ENCODE measurements at regions not wholly inside any gene's neighbourhood (a gene's known extent, or its start where the extent isn't known, plus 50 kb on each side); places are given as distances from the start of the nearest gene placed in this dataset.

DNA sequence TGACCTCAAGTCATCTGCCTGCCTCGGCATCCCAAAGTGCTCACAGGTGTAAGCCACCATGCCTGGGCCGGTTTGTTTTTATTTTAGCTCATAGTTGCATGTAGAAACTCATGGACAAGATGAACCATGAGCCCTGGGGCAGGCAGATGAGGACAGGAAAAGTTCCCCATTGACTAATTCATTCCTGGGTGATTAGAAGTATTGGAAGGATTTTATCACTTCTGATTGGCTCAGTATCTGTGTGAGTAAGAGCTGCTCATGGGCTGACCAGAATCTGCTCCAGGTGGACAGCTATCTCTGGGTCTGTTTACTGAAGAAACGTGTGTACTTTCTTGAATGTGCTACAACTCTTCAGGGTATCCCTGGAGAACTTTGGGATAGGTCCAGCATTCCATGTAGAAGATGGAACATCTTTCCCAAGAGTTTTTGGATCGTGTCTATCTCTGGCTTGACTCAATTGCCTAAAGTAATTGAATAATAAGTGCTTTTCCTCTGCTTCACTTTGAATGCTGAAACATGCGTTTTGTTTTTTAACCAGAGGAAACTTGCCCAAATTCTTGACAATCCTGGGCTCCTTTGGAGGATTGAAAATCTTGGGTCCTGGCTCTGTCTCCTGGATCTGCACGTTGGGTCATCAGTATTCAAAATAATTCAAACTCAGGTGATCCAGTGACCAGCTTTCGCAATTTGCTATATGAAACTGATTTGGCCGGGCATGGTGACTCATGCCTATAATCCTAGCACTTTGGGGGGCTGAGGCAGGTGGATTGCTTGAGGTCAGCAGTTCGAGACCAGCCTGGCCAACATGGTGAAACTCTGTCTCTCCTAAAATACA is 88.6 kb upstream of the DHRSX start:
- Histone ChIP-seq H2AFZ (ENCODE audit: low read depth) (no peak overlapping the region), H3K36me3 (ENCODE audit: insufficient read depth) (no peaks in the 10 kb centered on the region), H3K4me3 (IDR thresholded peaks at IDR 0.05; ENCODE audit: insufficient read depth, low read depth, low read length) (no peak overlapping the region), H3K4me1 (ENCODE audit: low read depth, poor library complexity, severe bottlenecking) (peaks cover 13% of the 10 kb centered on the region), H3K27ac (no peak overlapping the region), H3K79me2 (ENCODE audit: insufficient read depth, low read depth) (no peaks in the 10 kb centered on the region), H3K9ac (no peak overlapping the region), H3K27me3 (ENCODE audit: insufficient read depth, low read depth) (no peaks in the 10 kb centered on the region), H4K20me1 (ENCODE audit: insufficient read depth) (no peaks in the 10 kb centered on the region), H3K4me2 (no peak overlapping the region)
- TF ChIP-seq, protein P1, sequence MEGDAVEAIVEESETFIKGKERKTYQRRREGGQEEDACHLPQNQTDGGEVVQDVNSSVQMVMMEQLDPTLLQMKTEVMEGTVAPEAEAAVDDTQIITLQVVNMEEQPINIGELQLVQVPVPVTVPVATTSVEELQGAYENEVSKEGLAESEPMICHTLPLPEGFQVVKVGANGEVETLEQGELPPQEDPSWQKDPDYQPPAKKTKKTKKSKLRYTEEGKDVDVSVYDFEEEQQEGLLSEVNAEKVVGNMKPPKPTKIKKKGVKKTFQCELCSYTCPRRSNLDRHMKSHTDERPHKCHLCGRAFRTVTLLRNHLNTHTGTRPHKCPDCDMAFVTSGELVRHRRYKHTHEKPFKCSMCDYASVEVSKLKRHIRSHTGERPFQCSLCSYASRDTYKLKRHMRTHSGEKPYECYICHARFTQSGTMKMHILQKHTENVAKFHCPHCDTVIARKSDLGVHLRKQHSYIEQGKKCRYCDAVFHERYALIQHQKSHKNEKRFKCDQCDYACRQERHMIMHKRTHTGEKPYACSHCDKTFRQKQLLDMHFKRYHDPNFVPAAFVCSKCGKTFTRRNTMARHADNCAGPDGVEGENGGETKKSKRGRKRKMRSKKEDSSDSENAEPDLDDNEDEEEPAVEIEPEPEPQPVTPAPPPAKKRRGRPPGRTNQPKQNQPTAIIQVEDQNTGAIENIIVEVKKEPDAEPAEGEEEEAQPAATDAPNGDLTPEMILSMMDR (conservative IDR thresholded peaks at IDR 0.05; ENCODE audit: low read depth, low read length) = no peak

DNA sequence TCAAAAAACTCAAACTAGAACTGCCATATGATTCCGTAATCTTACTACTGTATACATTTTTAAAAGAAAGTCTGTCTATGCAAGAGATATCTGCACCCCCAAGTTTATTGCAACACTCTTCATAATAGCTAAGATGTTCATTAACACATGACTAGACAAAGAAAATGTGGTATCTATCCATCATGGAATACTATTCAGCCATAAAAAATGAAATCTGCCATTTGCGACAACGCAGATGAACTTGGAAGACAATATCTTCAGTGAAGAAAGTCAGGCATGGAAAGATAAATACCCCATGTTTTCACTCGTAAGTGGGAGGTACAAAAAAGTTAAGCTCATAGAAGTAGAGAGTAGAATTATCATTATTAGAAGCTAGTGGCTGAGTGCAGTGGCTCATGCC is 87.3 kb upstream of the DHRSX start:
- no peak overlapping the region for H3K9ac ChIP-seq

DNA sequence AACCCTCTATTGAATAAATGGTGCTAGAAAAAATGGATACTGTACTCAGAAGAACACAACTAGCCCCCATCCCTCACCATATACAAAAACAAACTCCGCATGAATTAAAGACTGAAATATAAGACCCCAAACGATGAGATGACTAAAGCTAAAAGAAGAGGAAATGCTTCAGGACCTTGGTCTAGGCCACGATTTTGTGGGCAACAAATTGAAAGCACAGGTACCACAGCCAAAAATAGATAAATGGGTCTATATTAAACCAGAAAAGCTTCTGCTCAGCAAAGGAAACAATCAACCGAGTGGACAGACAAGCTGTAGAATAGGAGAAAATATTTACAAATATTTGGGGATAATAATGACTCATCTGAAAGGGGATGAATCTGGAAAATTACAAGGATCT is 86.4 kb upstream of the DHRSX start:
- no peak overlapping the region for H2AFZ ChIP-seq (ENCODE audit: low read depth)
- H3K27me3 ChIP-seq (ENCODE audit: insufficient read depth, low read depth) = no peaks in the 10 kb centered on the region
- H3K79me2 ChIP-seq (ENCODE audit: insufficient read depth, low read depth) = no peaks in the 10 kb centered on the region
- H3K4me3 ChIP-seq (IDR thresholded peaks at IDR 0.05; ENCODE audit: insufficient read depth, low read depth, low read length) = no peak overlapping the region
- H3K9ac ChIP-seq = no peak overlapping the region
- H3K4me2 ChIP-seq = peak overlapping the region; percentile 36; the same call in 1 of the 2 replicates
- H3K36me3 ChIP-seq (ENCODE audit: insufficient read depth) = no peaks in the 10 kb centered on the region
- peaks cover 13% of the 10 kb centered on the region for H3K4me1 ChIP-seq (ENCODE audit: low read depth, poor library complexity, severe bottlenecking)
- no peaks in the 10 kb centered on the region for H4K20me1 ChIP-seq (ENCODE audit: insufficient read depth)
- no peak overlapping the region for H3K27ac ChIP-seq
- TF ChIP-seq, protein P1 (conservative IDR thresholded peaks at IDR 0.05; ENCODE audit: low read depth, low read length) = no peak

More for the DNA sequence above, 87.3 kb upstream of the DHRSX start:
- Histone ChIP-seq H3K27me3 (ENCODE audit: insufficient read depth, low read depth) (no peaks in the 10 kb centered on the region), H3K27ac (no peak overlapping the region), H3K4me3 (IDR thresholded peaks at IDR 0.05; ENCODE audit: insufficient read depth, low read depth, low read length) (no peak overlapping the region), H4K20me1 (ENCODE audit: insufficient read depth) (no peaks in the 10 kb centered on the region), H3K4me2 (no peak overlapping the region), H3K4me1 (ENCODE audit: low read depth, poor library complexity, severe bottlenecking) (peaks cover 13% of the 10 kb centered on the region), H3K79me2 (ENCODE audit: insufficient read depth, low read depth) (no peaks in the 10 kb centered on the region), H2AFZ (ENCODE audit: low read depth) (no peak overlapping the region), H3K36me3 (ENCODE audit: insufficient read depth) (no peaks in the 10 kb centered on the region)
- TF ChIP-seq, protein P1 (conservative IDR thresholded peaks at IDR 0.05; ENCODE audit: low read depth, low read length) = no peak

DNA sequence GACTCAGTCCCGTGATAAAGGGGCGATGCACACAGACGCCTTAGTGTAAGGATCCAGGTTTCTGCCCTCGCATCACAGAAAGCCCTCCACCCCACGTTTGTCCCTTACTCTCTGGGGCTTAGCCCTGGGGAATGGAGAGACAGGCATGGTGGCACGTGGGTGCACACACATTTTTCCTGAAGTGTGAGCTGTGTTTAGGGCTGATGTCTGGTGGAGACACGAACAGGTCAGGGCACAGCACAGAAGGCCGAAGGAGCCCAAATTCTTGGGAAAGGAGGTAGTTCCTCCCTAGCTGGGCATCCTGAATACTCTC is 84.3 kb upstream of the DHRSX start:
- H3K4me1 ChIP-seq (ENCODE audit: low read depth, poor library complexity, severe bottlenecking) = peaks cover 13% of the 10 kb centered on the region
- no peak overlapping the region for H3K4me3 ChIP-seq (IDR thresholded peaks at IDR 0.05; ENCODE audit: insufficient read depth, low read depth, low read length)
- no peak overlapping the region for H3K9ac ChIP-seq
- H3K79me2 ChIP-seq (ENCODE audit: insufficient read depth, low read depth) = no peaks in the 10 kb centered on the region
- no peak overlapping the region for H3K4me2 ChIP-seq
- no peaks in the 10 kb centered on the region for H4K20me1 ChIP-seq (ENCODE audit: insufficient read depth)
- TF ChIP-seq, protein P1 (conservative IDR thresholded peaks at IDR 0.05; ENCODE audit: low read depth, low read length) = no peak
- no peaks in the 10 kb centered on the region for H3K36me3 ChIP-seq (ENCODE audit: insufficient read depth)
- H3K27me3 ChIP-seq (ENCODE audit: insufficient read depth, low read depth) = no peaks in the 10 kb centered on the region
- no peak overlapping the region for H3K27ac ChIP-seq
- no peak overlapping the region for H2AFZ ChIP-seq (ENCODE audit: low read depth)

Data from KMS-11 (cell line).